NT2/D1 (cell line): ENCODE measurements at regions not wholly inside any gene's neighbourhood (a gene's known extent, or its start where the extent isn't known, plus 50 kb on each side); places are given as distances from the start of the nearest gene placed in this dataset.

Experiments
- DNase-seq: peaks from one replicate; pipeline ENCODE4 v3.0.0-alpha.2; 2011; ENCODE audit warnings: low read depth, low spot score
- H3K27me3 ChIP-seq: 2 replicates; pipeline ENCODE4 v1.6.0; 2011; ENCODE audit warnings: mild to moderate bottlenecking; ENCODE audit not compliant: insufficient read length, insufficient read depth
- H3K36me3 ChIP-seq: 2 replicates; pipeline ENCODE4 v1.6.1; 2011; ENCODE audit warnings: mild to moderate bottlenecking, low read length, mixed read lengths; ENCODE audit not compliant: insufficient read depth, insufficient read length
- H3K4me1 ChIP-seq: 2 replicates; pipeline ENCODE4 v1.5.1; 2011; ENCODE audit not compliant: insufficient read depth, insufficient read length
- H3K4me3 ChIP-seq: 2 replicates; pipeline ENCODE4 v1.5.1; 2011; ENCODE audit warnings: low read depth; ENCODE audit not compliant: insufficient read length
- H3K9ac ChIP-seq: 2 replicates; pipeline ENCODE4 v1.6.0; 2011; ENCODE audit warnings: low read depth; ENCODE audit not compliant: insufficient read length
- H3K9me3 ChIP-seq: 2 replicates; pipeline ENCODE4 v1.5.1; 2011; ENCODE audit warnings: mild to moderate bottlenecking, low read length; ENCODE audit not compliant: insufficient read depth
- SUZ12 ChIP-seq: IDR thresholded peaks from 2 replicates; pipeline ENCODE4 v1.6.1; 2011; ENCODE audit not compliant: insufficient read length, insufficient read depth; ENCODE audit errors: extremely low read depth
- YY1 ChIP-seq: IDR thresholded peaks from 2 replicates; pipeline ENCODE4 v1.6.1; 2011; ENCODE audit not compliant: insufficient read length, insufficient read depth
- ZNF274 ChIP-seq: IDR thresholded peaks from 2 replicates; pipeline ENCODE4 v1.6.1; 2011; ENCODE audit warnings: mild to moderate bottlenecking, low read depth, low read length

GRCh38 chr15:46853600-46853999 is 863.7 kb upstream of the SEMA6D start:
- H3K4me1 ChIP-seq: no peaks in the 10 kb centered on the region
- H3K9me3 ChIP-seq: no peaks in the 10 kb centered on the region
- no peak for TF ChIP-seq YY1
- TF ChIP-seq SUZ12: no peak
- no peak for TF ChIP-seq ZNF274
- no peak for DNase-seq
- no peaks in the 10 kb centered on the region for H3K27me3 ChIP-seq
- no peaks in the 10 kb centered on the region for H3K36me3 ChIP-seq
- H3K9ac ChIP-seq: no peak overlapping the region
- H3K4me3 ChIP-seq: no peak overlapping the region

- no peaks in the 10 kb centered on the region for H3K36me3 ChIP-seq
- no peak for DNase-seq
- H3K27me3 ChIP-seq: no peaks in the 10 kb centered on the region
- no peak overlapping the region for H3K4me3 ChIP-seq
- no peaks in the 10 kb centered on the region for H3K9me3 ChIP-seq
- H3K4me1 ChIP-seq: no peaks in the 10 kb centered on the region
- no peak for TF ChIP-seq ZNF274
- TF ChIP-seq SUZ12: no peak
- no peak for TF ChIP-seq YY1
- no peak overlapping the region for H3K9ac ChIP-seq
These were observed 862.7 kb upstream of the SEMA6D start for GRCh38 chr15:46854564-46854963.

- no peak for TF ChIP-seq ZNF274
- no peak for TF ChIP-seq YY1
- no peak for TF ChIP-seq SUZ12
- H3K27me3 ChIP-seq: no peaks in the 10 kb centered on the region
- no peaks in the 10 kb centered on the region for H3K9me3 ChIP-seq
- H3K4me3 ChIP-seq: no peak overlapping the region
- DNase-seq: no peak
- no peak overlapping the region for H3K9ac ChIP-seq
- no peaks in the 10 kb centered on the region for H3K4me1 ChIP-seq
- no peaks in the 10 kb centered on the region for H3K36me3 ChIP-seq
These were observed 861.9 kb upstream of the SEMA6D start for GRCh38 chr15:46855388-46855787.

GRCh38 chr15:46856839-46857502 is 860.3 kb upstream of the SEMA6D start:
- no peak for DNase-seq
- Histone ChIP-seq H3K4me3 (no peak overlapping the region), H3K9ac (no peak overlapping the region), H3K27me3 (no peaks in the 10 kb centered on the region), H3K36me3 (no peaks in the 10 kb centered on the region), H3K9me3 (no peaks in the 10 kb centered on the region), H3K4me1 (no peaks in the 10 kb centered on the region)
- TF ChIP-seq ZNF274: no peak
- no peak for TF ChIP-seq SUZ12
- TF ChIP-seq YY1: no peak

- TF ChIP-seq ZNF274 (no peak), YY1 (no peak), SUZ12 (no peak)
- Histone ChIP-seq H3K9me3 (no peaks in the 10 kb centered on the region), H3K36me3 (no peaks in the 10 kb centered on the region), H3K9ac (no peak overlapping the region), H3K27me3 (no peaks in the 10 kb centered on the region), H3K4me3 (no peak overlapping the region), H3K4me1 (no peaks in the 10 kb centered on the region)
- no peak for DNase-seq
These were observed 859.2 kb upstream of the SEMA6D start for GRCh38 chr15:46858150-46858549.

- no peak for TF ChIP-seq SUZ12
- no peak for TF ChIP-seq YY1
- no peak for TF ChIP-seq ZNF274
- DNase-seq: no peak
- Histone ChIP-seq H3K4me1 (no peaks in the 10 kb centered on the region), H3K4me3 (no peak overlapping the region), H3K27me3 (no peaks in the 10 kb centered on the region), H3K9me3 (no peaks in the 10 kb centered on the region), H3K36me3 (no peaks in the 10 kb centered on the region), H3K9ac (no peak overlapping the region)
These were observed 855.5 kb upstream of the SEMA6D start for GRCh38 chr15:46861796-46862195.

GRCh38 chr15:46865155-46865554 is 852.1 kb upstream of the SEMA6D start:
- Histone ChIP-seq H3K4me1 (no peaks in the 10 kb centered on the region), H3K27me3 (no peaks in the 10 kb centered on the region), H3K36me3 (no peaks in the 10 kb centered on the region), H3K4me3 (no peak overlapping the region), H3K9me3 (no peaks in the 10 kb centered on the region), H3K9ac (no peak overlapping the region)
- DNase-seq: no peak
- no peak for TF ChIP-seq YY1
- no peak for TF ChIP-seq ZNF274
- no peak for TF ChIP-seq SUZ12
